Lung (tissue), 11 donors: ENCODE measurements at regions not wholly inside any gene's neighbourhood (a gene's known extent, or its start where the extent isn't known, plus 50 kb on each side); places are given as distances from the start of the nearest gene placed in this dataset.

Experiments used
- ATAC-seq: fragments of 200-7000 bp; cut with Tn5 transposase; one replicate; pipeline ENCODE4 v1.9.1; 2020; ENCODE audit warnings: moderate number of reproducible peaks; ENCODE audit not compliant: insufficient read depth, low FRiP score
- DNase-seq, 3 donors: peaks; one replicate each; pipeline ENCODE4 v3.0.0-alpha.2; 2013 to 2017
- H3K27ac ChIP-seq, 2 donors: one replicate each; pipeline ENCODE4 v1.5.1; 2013; ENCODE audit warnings: mild to moderate bottlenecking in 2 of 2, moderate library complexity in 2 of 2, control low read depth in 1 of 2, inconsistent platforms in 1 of 2, low read depth in 1 of 2, low read length in 1 of 2
- H3K27me3 ChIP-seq, 3 donors: one replicate each; pipeline ENCODE4 v1.5.1; 2013; ENCODE audit warnings: low read length in 2 of 3; ENCODE audit not compliant: control insufficient read depth in 3 of 3, insufficient read depth in 3 of 3
- H3K36me3 ChIP-seq, 4 donors: one replicate each; pipeline ENCODE4 v1.5.1; 2013; ENCODE audit warnings: low read length in 4 of 4, mild to moderate bottlenecking in 1 of 4, moderate library complexity in 1 of 4; ENCODE audit not compliant: control insufficient read depth in 4 of 4, insufficient read depth in 4 of 4
- H3K4me1 ChIP-seq, 5 donors: one replicate each; pipeline ENCODE4 v1.5.1; 2013; ENCODE audit warnings: low read length in 5 of 5, mild to moderate bottlenecking in 2 of 5, moderate library complexity in 1 of 5; ENCODE audit not compliant: control insufficient read depth in 5 of 5, insufficient read depth in 5 of 5
- H3K4me3 ChIP-seq: one replicate; pipeline ENCODE4 v1.5.1; 2013; ENCODE audit warnings: mild to moderate bottlenecking, control low read depth, moderate library complexity
- H3K9ac ChIP-seq, 2 donors: one replicate each; pipeline ENCODE4 v1.5.1; 2013; ENCODE audit warnings: low read length in 2 of 2, control low read depth in 1 of 2; ENCODE audit not compliant: insufficient read depth in 1 of 2
- H3K9me3 ChIP-seq, 4 donors: one replicate each; pipeline ENCODE4 v1.5.1; 2013; ENCODE audit warnings: low read length in 3 of 4, mild to moderate bottlenecking in 1 of 4, moderate library complexity in 1 of 4; ENCODE audit not compliant: control insufficient read depth in 4 of 4, insufficient read depth in 3 of 4
- WGBS, 2 donors: extraction: QIAGEN DNeasy Blood & Tissue Kit; methylation state at CpG; one replicate each; pipeline ENCODE4 v1.1.7; 2013; 5-methylcytosine and 5-hydroxymethylcytosine counted together
- TF ChIP-seq, protein P1 (sequence below): IDR thresholded peaks from 2 replicates; pipeline ENCODE4 v1.5.1; 2012; ENCODE audit warnings: mild to moderate bottlenecking; ENCODE audit errors: control extremely low read depth, extremely low read depth
- donor health status: control.
- donor health status: control.
- donor health status: Bipolar disorder and iron deficiency.
- donor health status: healthy.
- donor health status: DM: yes; HTN: yes; CAD: no.

DNA sequence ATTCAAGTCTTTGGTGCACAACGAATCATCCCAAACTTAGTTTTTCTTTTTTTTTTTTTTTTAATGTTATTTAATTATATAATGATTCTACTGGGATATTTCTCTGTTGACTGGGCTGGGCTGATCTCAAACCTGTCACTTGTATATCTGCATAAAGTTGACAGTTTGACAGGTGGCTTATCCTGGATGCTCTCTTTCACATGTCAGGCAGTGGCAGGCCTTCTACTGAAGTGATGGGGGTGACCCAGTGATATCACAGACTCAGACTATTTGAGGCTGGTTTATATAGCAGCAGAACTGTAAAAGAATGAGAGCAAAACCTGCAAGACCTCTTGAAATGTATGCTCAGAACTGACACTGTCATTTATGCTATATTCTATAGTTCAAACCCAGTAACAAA, 1813.5 kb upstream of the CDH6 start:
- H3K9me3 ChIP-seq, result peaks cover 0 to 2% (median 0%) of the 10 kb centered on the region in 4 donors
- no peak overlapping the region for H3K4me3 ChIP-seq
- no peak for DNase-seq
- H3K9ac ChIP-seq, result no peak overlapping the region
- ATAC-seq, result no peak
- H3K4me1 ChIP-seq, result no peaks in the 10 kb centered on the region
- no peak overlapping the region for H3K27ac ChIP-seq
- H3K36me3 ChIP-seq, result no peaks in the 10 kb centered on the region
- 45 to 78% methylated on average over 1 of the region's 1 CpG for WGBS, 2 donors
- no peaks in the 10 kb centered on the region for H3K27me3 ChIP-seq
- TF ChIP-seq, protein P1, sequence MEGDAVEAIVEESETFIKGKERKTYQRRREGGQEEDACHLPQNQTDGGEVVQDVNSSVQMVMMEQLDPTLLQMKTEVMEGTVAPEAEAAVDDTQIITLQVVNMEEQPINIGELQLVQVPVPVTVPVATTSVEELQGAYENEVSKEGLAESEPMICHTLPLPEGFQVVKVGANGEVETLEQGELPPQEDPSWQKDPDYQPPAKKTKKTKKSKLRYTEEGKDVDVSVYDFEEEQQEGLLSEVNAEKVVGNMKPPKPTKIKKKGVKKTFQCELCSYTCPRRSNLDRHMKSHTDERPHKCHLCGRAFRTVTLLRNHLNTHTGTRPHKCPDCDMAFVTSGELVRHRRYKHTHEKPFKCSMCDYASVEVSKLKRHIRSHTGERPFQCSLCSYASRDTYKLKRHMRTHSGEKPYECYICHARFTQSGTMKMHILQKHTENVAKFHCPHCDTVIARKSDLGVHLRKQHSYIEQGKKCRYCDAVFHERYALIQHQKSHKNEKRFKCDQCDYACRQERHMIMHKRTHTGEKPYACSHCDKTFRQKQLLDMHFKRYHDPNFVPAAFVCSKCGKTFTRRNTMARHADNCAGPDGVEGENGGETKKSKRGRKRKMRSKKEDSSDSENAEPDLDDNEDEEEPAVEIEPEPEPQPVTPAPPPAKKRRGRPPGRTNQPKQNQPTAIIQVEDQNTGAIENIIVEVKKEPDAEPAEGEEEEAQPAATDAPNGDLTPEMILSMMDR, result no peak

DNA sequence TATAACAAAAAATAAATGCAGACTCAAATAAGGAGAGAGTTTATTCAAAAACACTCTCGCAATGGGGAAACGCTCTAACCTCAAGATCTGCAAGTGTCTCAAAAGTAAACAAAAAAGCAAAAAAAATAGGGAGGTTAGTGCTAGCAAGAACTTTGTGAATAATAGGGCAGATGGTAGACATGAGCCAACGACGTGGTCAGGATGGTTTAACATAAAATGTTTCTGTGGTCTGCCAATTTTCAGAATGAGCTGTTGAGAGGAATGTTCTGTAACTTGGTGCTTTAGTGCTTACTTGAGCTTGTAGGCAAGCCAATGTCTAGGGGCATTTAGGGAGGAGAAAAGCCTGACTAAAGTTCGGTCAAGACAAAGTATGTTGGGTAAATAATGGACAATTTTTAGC, 1813.9 kb upstream of the CDH6 start:
- H3K27ac ChIP-seq, result no peak overlapping the region
- WGBS, 2 donors, result 82 to 87% methylated on average over 5 of the region's 5 CpGs
- no peak overlapping the region for H3K9ac ChIP-seq
- DNase-seq (no peak), ATAC-seq (no peak)
- no peaks in the 10 kb centered on the region for H3K36me3 ChIP-seq
- TF ChIP-seq, protein P1, result no peak
- H3K9me3 ChIP-seq, result peaks cover 0 to 2% (median 0%) of the 10 kb centered on the region in 4 donors
- no peak overlapping the region for H3K4me3 ChIP-seq
- H3K4me1 ChIP-seq, result no peaks in the 10 kb centered on the region
- H3K27me3 ChIP-seq, result no peaks in the 10 kb centered on the region

DNA sequence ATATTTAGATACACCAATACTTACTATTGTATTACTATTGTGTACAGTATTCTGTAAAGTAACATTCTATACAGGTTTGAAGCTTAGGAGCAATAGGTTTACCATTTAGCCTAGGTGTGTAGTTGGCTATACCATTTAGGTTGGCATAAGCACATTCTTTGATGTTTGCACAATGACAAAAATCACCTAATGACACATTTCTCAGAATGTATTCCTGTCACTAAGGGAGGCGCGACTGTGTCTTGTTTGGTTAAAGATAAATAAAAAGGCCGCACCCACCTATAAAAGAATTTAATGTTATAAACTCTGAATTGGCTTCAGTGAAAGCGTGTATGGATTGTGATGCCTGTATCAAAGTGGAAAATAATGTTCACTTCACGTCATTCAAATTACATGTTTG, 1815.4 kb upstream of the CDH6 start:
- WGBS, 2 donors, result 74 to 84% methylated on average over 5 of the region's 5 CpGs
- TF ChIP-seq, protein P1, result no peak
- no peak for DNase-seq
- Histone ChIP-seq H3K27me3 (no peaks in the 10 kb centered on the region), H3K9ac (no peak overlapping the region), H3K4me3 (no peak overlapping the region), H3K4me1 (no peaks in the 10 kb centered on the region), H3K36me3 (no peaks in the 10 kb centered on the region), H3K27ac (no peak overlapping the region), H3K9me3 (peaks cover 0 to 1% (median 0%) of the 10 kb centered on the region in 4 donors)
- no peak for ATAC-seq

DNA sequence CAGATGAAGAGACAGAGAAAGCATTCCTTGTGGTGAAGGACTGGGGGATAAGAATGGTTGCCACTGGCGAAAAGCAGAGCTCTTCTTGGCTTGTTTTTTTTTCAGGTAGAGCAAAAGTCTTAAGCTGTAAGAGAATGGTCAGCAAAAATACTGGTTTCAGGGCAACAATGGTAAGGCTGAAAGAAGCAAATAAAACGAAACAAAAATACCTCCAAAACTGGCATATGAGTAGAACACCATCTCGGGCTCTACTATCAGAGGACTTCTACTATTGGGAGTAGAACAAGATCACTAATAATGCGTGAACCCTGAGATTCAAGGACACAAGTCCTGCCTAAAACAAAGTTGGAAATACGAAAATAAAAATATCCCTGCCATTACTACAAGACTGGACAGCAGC, 1823.2 kb upstream of the CDH6 start:
- 79 to 89% methylated on average over 5 of the region's 5 CpGs for WGBS, 2 donors
- no peak for ATAC-seq
- DNase-seq, result no peak
- Histone ChIP-seq H3K9ac (no peak overlapping the region), H3K4me3 (no peak overlapping the region), H3K27ac (no peak overlapping the region), H3K36me3 (no peaks in the 10 kb centered on the region), H3K9me3 (peaks cover 0 to 2% (median 0%) of the 10 kb centered on the region in 4 donors), H3K4me1 (no peaks in the 10 kb centered on the region), H3K27me3 (no peaks in the 10 kb centered on the region)
- TF ChIP-seq, protein P1, result no peak
